DND-41 (cell line): ENCODE measurements at regions not wholly inside any gene's neighbourhood (a gene's known extent, or its start where the extent isn't known, plus 50 kb on each side); places are given as distances from the start of the nearest gene placed in this dataset.

Experiments
- ATAC-seq: fragments of 200-7000 bp; cut with Tn5 transposase; 3 replicates; pipeline ENCODE4 v1.9.1; 2021; ENCODE audit warnings: low read depth; ENCODE audit not compliant: insufficient read depth
- DNase-seq: peaks from one replicate; pipeline ENCODE4 v3.0.0-alpha.2; 2020
- H2AFZ ChIP-seq: 2 replicates; pipeline ENCODE4 v1.6.0; 2012; ENCODE audit warnings: low read depth, low read length
- H3K27ac ChIP-seq: 2 replicates; pipeline ENCODE4 v1.5.1; 2012; ENCODE audit warnings: low read length, inconsistent platforms
- H3K27me3 ChIP-seq: fragments of 200-600 bp; sonication (generic); 2 replicates; pipeline ENCODE4 v1.6.0; 2012; ENCODE audit warnings: low read length, mild to moderate bottlenecking, inconsistent platforms; ENCODE audit not compliant: insufficient read depth, poor library complexity
- H3K36me3 ChIP-seq: 2 replicates; pipeline ENCODE4 v1.5.1; 2012; ENCODE audit warnings: low read length, inconsistent platforms; ENCODE audit not compliant: insufficient read depth
- H3K4me1 ChIP-seq: 2 replicates; pipeline ENCODE4 v1.5.1; 2012; ENCODE audit warnings: mild to moderate bottlenecking, low read length; ENCODE audit not compliant: insufficient read depth
- H3K4me2 ChIP-seq: 2 replicates; pipeline ENCODE4 v1.6.0; 2012; ENCODE audit warnings: mild to moderate bottlenecking, moderate library complexity, low read length, inconsistent platforms; ENCODE audit not compliant: insufficient read depth
- H3K4me3 ChIP-seq, 2 experiments: fragments of 200-600 bp in 1 of 2; shearing (Covaris generic) in 1 of 2; 2 replicates each; pipeline ENCODE4 v1.5.1; 2012 to 2016; ENCODE audit warnings: inconsistent platforms in 2 of 2, low read length in 2 of 2, mild to moderate bottlenecking in 2 of 2, low read depth in 1 of 2, moderate library complexity in 1 of 2
- H3K79me2 ChIP-seq: 2 replicates; pipeline ENCODE4 v1.6.0; 2012; ENCODE audit warnings: low read length, inconsistent platforms; ENCODE audit not compliant: insufficient read depth
- H3K9ac ChIP-seq: 2 replicates; pipeline ENCODE4 v1.6.0; 2012; ENCODE audit warnings: low read depth, mild to moderate bottlenecking, inconsistent platforms, low read length, moderate library complexity
- H3K9me3 ChIP-seq: 2 replicates; pipeline ENCODE4 v1.5.1; 2012; ENCODE audit warnings: low read length, moderate library complexity, mild to moderate bottlenecking, inconsistent platforms; ENCODE audit not compliant: insufficient read depth, severe bottlenecking
- H4K20me1 ChIP-seq: 2 replicates; pipeline ENCODE4 v1.6.0; 2012; ENCODE audit warnings: low read length; ENCODE audit not compliant: insufficient read depth
- EZH2 ChIP-seq: IDR thresholded peaks from 3 replicates; pipeline ENCODE4 v1.6.1; 2012; ENCODE audit warnings: borderline replicate concordance, low read depth, mild to moderate bottlenecking, moderate library complexity, low read length, inconsistent platforms; ENCODE audit not compliant: severe bottlenecking
- TF ChIP-seq, protein P1 (sequence below): IDR thresholded peaks from 2 replicates; pipeline ENCODE4 v1.5.1; 2012; ENCODE audit warnings: borderline replicate concordance, low read length, moderate library complexity, mild to moderate bottlenecking; ENCODE audit not compliant: poor library complexity, severe bottlenecking; ENCODE audit errors: extremely low read depth

DNA sequence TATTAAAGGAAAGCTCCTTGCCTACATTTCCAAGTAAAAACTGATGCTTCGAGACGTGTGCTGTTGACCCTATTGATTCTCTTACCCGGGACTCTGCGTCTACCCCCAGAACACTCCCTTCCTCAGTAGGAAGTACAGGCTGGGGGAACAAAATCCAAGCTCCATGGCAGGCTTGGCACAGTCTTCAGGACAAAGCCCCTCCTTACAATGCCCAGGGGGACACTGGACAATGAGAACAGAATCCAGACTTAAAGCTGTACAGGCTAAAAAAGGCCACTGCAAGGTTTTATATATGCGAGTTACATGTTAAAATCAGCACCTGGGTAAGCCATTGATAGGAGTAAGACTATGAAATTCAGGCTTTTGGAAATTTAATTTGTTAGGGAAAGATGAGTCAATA, 250.6 kb upstream of the DAPK1 start:
- no peak overlapping the region for H3K27ac ChIP-seq
- ATAC-seq, result no peak

DNA sequence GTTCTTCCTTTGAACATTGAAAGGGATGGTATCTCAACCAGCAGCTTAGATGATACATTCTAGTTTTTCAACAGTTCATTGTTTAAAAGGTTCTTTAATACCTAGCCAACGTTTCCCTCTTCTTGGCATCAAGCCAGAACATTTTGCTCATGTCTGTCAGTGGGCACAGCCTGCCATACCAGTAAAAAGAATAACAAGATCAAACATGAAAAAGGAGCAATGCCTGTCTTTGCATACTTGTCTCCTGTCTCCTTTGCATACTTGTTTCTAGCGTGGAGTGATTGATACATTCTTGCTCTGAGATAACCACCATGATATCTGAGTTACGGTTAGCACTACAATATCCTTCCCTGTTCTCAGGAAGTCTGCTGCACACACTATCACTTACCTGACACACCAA, 248.6 kb upstream of the DAPK1 start:
- H3K4me1 ChIP-seq, result no peaks in the 10 kb centered on the region
- no peak overlapping the region for H2AFZ ChIP-seq
- no peak for DNase-seq
- ATAC-seq, result no peak
- no peaks in the 10 kb centered on the region for H3K79me2 ChIP-seq
- H3K4me3 ChIP-seq, result no peak overlapping the region
- H3K27ac ChIP-seq, result no peak overlapping the region
- H4K20me1 ChIP-seq, result no peaks in the 10 kb centered on the region
- no peak overlapping the region for H3K9ac ChIP-seq
- TF ChIP-seq EZH2, result no peak
- TF ChIP-seq, protein P1, sequence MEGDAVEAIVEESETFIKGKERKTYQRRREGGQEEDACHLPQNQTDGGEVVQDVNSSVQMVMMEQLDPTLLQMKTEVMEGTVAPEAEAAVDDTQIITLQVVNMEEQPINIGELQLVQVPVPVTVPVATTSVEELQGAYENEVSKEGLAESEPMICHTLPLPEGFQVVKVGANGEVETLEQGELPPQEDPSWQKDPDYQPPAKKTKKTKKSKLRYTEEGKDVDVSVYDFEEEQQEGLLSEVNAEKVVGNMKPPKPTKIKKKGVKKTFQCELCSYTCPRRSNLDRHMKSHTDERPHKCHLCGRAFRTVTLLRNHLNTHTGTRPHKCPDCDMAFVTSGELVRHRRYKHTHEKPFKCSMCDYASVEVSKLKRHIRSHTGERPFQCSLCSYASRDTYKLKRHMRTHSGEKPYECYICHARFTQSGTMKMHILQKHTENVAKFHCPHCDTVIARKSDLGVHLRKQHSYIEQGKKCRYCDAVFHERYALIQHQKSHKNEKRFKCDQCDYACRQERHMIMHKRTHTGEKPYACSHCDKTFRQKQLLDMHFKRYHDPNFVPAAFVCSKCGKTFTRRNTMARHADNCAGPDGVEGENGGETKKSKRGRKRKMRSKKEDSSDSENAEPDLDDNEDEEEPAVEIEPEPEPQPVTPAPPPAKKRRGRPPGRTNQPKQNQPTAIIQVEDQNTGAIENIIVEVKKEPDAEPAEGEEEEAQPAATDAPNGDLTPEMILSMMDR, result no peak
- no peaks in the 10 kb centered on the region for H3K27me3 ChIP-seq
- no peaks in the 10 kb centered on the region for H3K9me3 ChIP-seq
- H3K4me2 ChIP-seq, result no peak overlapping the region
- H3K36me3 ChIP-seq, result no peaks in the 10 kb centered on the region

More for the DNA sequence above, 250.6 kb upstream of the DAPK1 start:
- TF ChIP-seq, protein P1, result no peak
- TF ChIP-seq EZH2, result no peak
- Histone ChIP-seq H3K4me1 (no peaks in the 10 kb centered on the region), H3K9ac (no peak overlapping the region), H3K27me3 (no peaks in the 10 kb centered on the region), H3K79me2 (no peaks in the 10 kb centered on the region), H3K36me3 (no peaks in the 10 kb centered on the region), H3K4me3 (no peak overlapping the region), H4K20me1 (no peaks in the 10 kb centered on the region), H3K9me3 (no peaks in the 10 kb centered on the region), H3K4me2 (no peak overlapping the region), H2AFZ (no peak overlapping the region)
- no peak for DNase-seq

DNA sequence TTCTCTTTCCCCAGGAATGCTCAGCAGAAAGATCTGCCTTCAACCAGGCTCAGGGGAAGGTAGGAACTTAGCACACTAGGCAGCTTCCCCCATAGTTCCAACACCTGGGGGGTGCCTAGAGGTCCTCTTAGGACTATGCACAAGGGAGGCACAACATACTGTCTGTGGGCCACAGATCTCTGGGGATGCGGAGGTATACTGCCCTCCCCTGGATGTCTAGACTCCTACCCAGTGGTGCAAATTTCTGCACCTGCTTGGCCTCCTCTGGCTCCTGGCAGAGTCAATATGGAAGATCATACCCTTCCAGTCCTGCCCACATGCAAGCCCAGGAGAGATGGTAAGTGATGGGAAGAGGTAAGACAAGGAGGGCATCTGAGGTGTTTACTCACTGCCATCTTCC, 247.5 kb upstream of the DAPK1 start:
- ATAC-seq (no peak), DNase-seq (no peak)
- Histone ChIP-seq H2AFZ (no peak overlapping the region), H3K9ac (no peak overlapping the region), H3K4me1 (no peaks in the 10 kb centered on the region), H3K4me2 (no peak overlapping the region), H3K36me3 (no peaks in the 10 kb centered on the region), H3K27ac (no peak overlapping the region), H4K20me1 (no peaks in the 10 kb centered on the region), H3K79me2 (no peaks in the 10 kb centered on the region), H3K27me3 (no peaks in the 10 kb centered on the region), H3K4me3 (no peak overlapping the region), H3K9me3 (no peaks in the 10 kb centered on the region)
- TF ChIP-seq EZH2, result no peak

DNA sequence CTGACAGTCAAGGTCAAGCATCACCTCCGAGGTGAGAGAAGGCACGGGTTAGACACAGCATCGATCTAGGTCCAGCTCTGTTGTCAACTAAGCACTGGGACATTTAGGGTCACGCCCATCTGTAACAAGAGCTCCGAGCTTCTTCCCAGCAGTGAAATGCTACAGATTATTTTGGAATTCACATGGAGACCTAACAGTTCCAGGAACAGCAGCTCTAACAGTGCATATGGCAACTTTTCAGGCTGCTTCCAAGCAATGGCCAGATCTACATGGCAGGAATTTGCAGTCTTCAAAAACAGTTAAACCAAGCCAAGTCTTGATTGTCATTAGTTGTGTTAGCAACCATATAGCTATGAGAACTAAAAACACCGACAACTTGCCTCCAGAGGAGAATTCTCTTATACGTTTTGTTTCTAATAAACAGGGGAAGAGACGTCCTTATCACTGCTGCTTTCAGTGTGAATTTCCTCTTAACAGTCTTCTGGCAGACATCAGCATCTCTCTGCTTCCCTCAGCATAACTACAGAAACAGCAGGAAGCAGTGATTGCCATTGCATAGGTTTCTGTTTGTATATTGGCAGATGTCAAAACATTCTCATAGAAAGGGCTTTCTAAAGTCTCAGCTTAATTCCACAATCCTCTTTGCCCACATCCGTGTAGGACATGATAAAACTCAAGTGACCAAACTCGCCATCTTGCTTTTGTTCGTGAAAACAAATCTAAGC, 242.1 kb upstream of the DAPK1 start:
- TF ChIP-seq, protein P1, result no peak
- no peak for TF ChIP-seq EZH2
- Histone ChIP-seq H3K4me1 (no peaks in the 10 kb centered on the region), H3K27ac (no peak overlapping the region)

More for the DNA sequence above, 242.1 kb upstream of the DAPK1 start:
- Histone ChIP-seq H2AFZ (no peak overlapping the region), H3K79me2 (no peaks in the 10 kb centered on the region), H3K9ac (no peak overlapping the region), H3K4me2 (no peak overlapping the region), H3K27me3 (no peaks in the 10 kb centered on the region), H3K4me3 (no peak overlapping the region), H4K20me1 (no peaks in the 10 kb centered on the region), H3K9me3 (no peaks in the 10 kb centered on the region), H3K36me3 (no peaks in the 10 kb centered on the region)
- no peak for ATAC-seq
- no peak for DNase-seq
